ENCODE measurements at regions not wholly inside any gene's neighbourhood (a gene's known extent, or its start where the extent isn't known, plus 50 kb on each side); places are given as distances from the start of the nearest gene placed in this dataset.

- no peak for TF ChIP-seq ZNF146 (tag by site-specific recombination; IDR thresholded peaks at IDR 0.05)
- no peak for TF ChIP-seq ZNF280C (tag by site-specific recombination; IDR thresholded peaks at IDR 0.05)
These were observed 126.9 kb upstream of the TENT5D start for GRCh38 chrX:80293354-80293753.

All from HEK293 (cell line).